ENCODE measurements at regions not wholly inside any gene's neighbourhood (a gene's known extent, or its start where the extent isn't known, plus 50 kb on each side); places are given as distances from the start of the nearest gene placed in this dataset.
"Not testable (repeated sequence)": the region's sequence is repeated elsewhere in the genome, so short reads cannot be mapped to it uniquely, and the experiment has no call there.

- Mint-ChIP-seq H3K4me1 (ENCODE audit: low read depth) (no peaks in the 10 kb centered on the region), H3K36me3 (ENCODE audit: low read depth) (no peaks in the 10 kb centered on the region; the same call in 1 of the 2 replicates), H3K4me3 (no peak overlapping the region), H3K27ac (no peak overlapping the region), H3K9me3 (peaks cover 44% of the 10 kb centered on the region), H3K27me3 (ENCODE audit: insufficient read depth) (no peaks in the 10 kb centered on the region)
- TF ChIP-seq CTCF (IDR thresholded peaks at IDR 0.05): no peak
- DNase-seq: no peak
Measured at GRCh38 chr21:18725653-18726052, 322.1 kb upstream of the TMPRSS15 start.

- Mint-ChIP-seq H3K27me3 (ENCODE audit: insufficient read depth) (no peaks in the 10 kb centered on the region), H3K4me3 (no peak overlapping the region), H3K9me3 (peaks cover 49% of the 10 kb centered on the region), H3K36me3 (ENCODE audit: low read depth) (no peaks in the 10 kb centered on the region), H3K27ac (no peak overlapping the region), H3K4me1 (ENCODE audit: low read depth) (no peaks in the 10 kb centered on the region)
- DNase-seq: no peak
- no peak for TF ChIP-seq CTCF (IDR thresholded peaks at IDR 0.05)
Measured at GRCh38 chr21:18741954-18742353, 338.4 kb upstream of the TMPRSS15 start.

GRCh38 chr21:18743531-18743930 lies 339.9 kb upstream of the TMPRSS15 start:
- no peak for DNase-seq
- Mint-ChIP-seq H3K27ac (no peak overlapping the region), H3K36me3 (ENCODE audit: low read depth) (no peaks in the 10 kb centered on the region), H3K4me1 (ENCODE audit: low read depth) (no peaks in the 10 kb centered on the region), H3K9me3 (peaks cover 39% of the 10 kb centered on the region), H3K4me3 (no peak overlapping the region), H3K27me3 (ENCODE audit: insufficient read depth) (no peaks in the 10 kb centered on the region)
- TF ChIP-seq CTCF (IDR thresholded peaks at IDR 0.05): no peak

- no peak for TF ChIP-seq CTCF (IDR thresholded peaks at IDR 0.05)
- H3K36me3 Mint-ChIP-seq (ENCODE audit: low read depth): peaks cover 4% of the 10 kb centered on the region; the same call in 1 of the 2 replicates
- no peak overlapping the region for H3K27ac Mint-ChIP-seq
- DNase-seq: no peak
- H3K27me3 Mint-ChIP-seq (ENCODE audit: insufficient read depth): no peaks in the 10 kb centered on the region
- no peak overlapping the region for H3K4me3 Mint-ChIP-seq
- H3K9me3 Mint-ChIP-seq: peaks cover 44% of the 10 kb centered on the region
- no peaks in the 10 kb centered on the region for H3K4me1 Mint-ChIP-seq (ENCODE audit: low read depth)
Measured at GRCh38 chr21:18744840-18745239, 341.3 kb upstream of the TMPRSS15 start.

GRCh38 chr21:18752894-18753293 lies 349.3 kb upstream of the TMPRSS15 start:
- not testable (repeated sequence) for H3K27me3 Mint-ChIP-seq (ENCODE audit: insufficient read depth); DNase-seq; H3K36me3 Mint-ChIP-seq (ENCODE audit: low read depth); H3K27ac Mint-ChIP-seq; H3K4me1 Mint-ChIP-seq (ENCODE audit: low read depth); H3K4me3 Mint-ChIP-seq
- peaks cover 55% of the 10 kb centered on the region for H3K9me3 Mint-ChIP-seq

GRCh38 chr21:18756272-18756671 lies 352.7 kb upstream of the TMPRSS15 start:
- H3K9me3 Mint-ChIP-seq: peaks cover 34% of the 10 kb centered on the region
- not testable (repeated sequence) for H3K27me3 Mint-ChIP-seq (ENCODE audit: insufficient read depth); H3K27ac Mint-ChIP-seq; H3K4me1 Mint-ChIP-seq (ENCODE audit: low read depth); H3K36me3 Mint-ChIP-seq (ENCODE audit: low read depth); DNase-seq; H3K4me3 Mint-ChIP-seq

- H3K4me1 Mint-ChIP-seq (ENCODE audit: low read depth): no peaks in the 10 kb centered on the region
- H3K4me3 Mint-ChIP-seq: no peak overlapping the region
- H3K27me3 Mint-ChIP-seq (ENCODE audit: insufficient read depth): no peaks in the 10 kb centered on the region
- TF ChIP-seq CTCF (IDR thresholded peaks at IDR 0.05): no peak
- H3K9me3 Mint-ChIP-seq: peaks cover 34% of the 10 kb centered on the region
- no peak overlapping the region for H3K27ac Mint-ChIP-seq
- DNase-seq: no peak
- H3K36me3 Mint-ChIP-seq (ENCODE audit: low read depth): no peaks in the 10 kb centered on the region
Measured at GRCh38 chr21:18759267-18759666, 355.7 kb upstream of the TMPRSS15 start.

Data from HFFc6 (cell line).